HG03060 (cell line): ENCODE measurements at regions not wholly inside any gene's neighbourhood (a gene's known extent, or its start where the extent isn't known, plus 50 kb on each side); places are given as distances from the start of the nearest gene placed in this dataset.
"Not testable (repeated sequence)": the region's sequence is repeated elsewhere in the genome, so short reads cannot be mapped to it uniquely, and the experiment has no call there.

ENCODE experiments used
- ATAC-seq: cut with Tn5 transposase; IDR thresholded peaks from one replicate; pipeline ENCODE4 v1.9.1; 2021; ENCODE audit warnings: low read depth, moderate number of reproducible peaks; ENCODE audit not compliant: unreplicated experiment

- no peak for ATAC-seq
These were observed 507.7 kb downstream of the FAM181B start for GRCh38 chr11:82225930-82226329.

GRCh38 chr11:82225502-82225901 is 508.2 kb downstream of the FAM181B start:
- no peak for ATAC-seq

GRCh38 chr11:82216927-82217570 is 516.6 kb downstream of the FAM181B start:
- ATAC-seq: no peak

- ATAC-seq: no peak
These were observed 523.7 kb downstream of the FAM181B start for GRCh38 chr11:82210011-82210410.

DNA sequence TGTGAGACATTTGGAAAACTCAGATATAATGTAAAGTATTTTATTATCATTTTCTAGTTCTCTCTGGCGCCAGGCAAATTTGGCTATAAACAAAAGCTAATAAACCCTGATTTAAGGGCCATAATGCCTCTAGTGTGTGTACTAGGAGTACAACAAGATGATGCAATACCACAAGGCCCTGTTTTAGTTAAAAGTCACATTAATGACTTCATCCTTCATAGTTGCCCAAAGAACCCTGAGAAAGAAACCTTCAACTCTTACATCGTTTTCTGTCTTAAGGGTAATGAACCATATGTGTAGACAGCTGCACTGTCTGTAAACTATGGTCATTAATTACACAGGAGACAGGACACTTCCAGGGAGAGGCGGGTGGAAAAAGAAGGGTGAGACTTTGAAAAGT is 538.4 kb downstream of the FAM181B start:
- no peak for ATAC-seq

- no peak for ATAC-seq
These were observed 539.1 kb downstream of the FAM181B start for GRCh38 chr11:82194521-82194920.

GRCh38 chr11:82191695-82192094 is 542.0 kb downstream of the FAM181B start:
- no peak for ATAC-seq

- ATAC-seq: no peak
These were observed 547.7 kb downstream of the FAM181B start for GRCh38 chr11:82185925-82186324.

DNA sequence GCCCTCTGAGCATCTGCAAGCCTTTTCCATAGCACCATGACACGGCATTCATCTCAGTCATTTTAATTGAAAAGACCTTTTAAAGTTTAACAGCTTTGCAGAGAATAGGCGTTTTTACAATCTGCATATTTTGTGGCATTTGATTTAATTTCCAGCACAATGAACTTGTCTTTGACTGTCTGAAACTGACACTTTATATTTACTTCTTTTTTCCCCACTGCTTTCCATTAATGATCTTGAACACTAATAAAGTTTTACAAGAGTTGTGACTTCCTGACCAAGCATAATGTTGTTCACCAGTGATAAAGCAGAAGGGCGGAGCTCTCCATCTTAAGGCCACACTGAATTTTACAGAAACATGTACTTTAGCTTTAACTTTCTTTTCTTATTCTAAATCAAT is 548.7 kb downstream of the FAM181B start:
- ATAC-seq: no peak

GRCh38 chr11:82183346-82183745 is 550.3 kb downstream of the FAM181B start:
- ATAC-seq: no peak

- not testable (repeated sequence) for ATAC-seq
These were observed 551.0 kb downstream of the FAM181B start for GRCh38 chr11:82182697-82183096.

- not testable (repeated sequence) for ATAC-seq
These were observed 551.9 kb downstream of the FAM181B start for GRCh38 chr11:82181796-82182195.

DNA sequence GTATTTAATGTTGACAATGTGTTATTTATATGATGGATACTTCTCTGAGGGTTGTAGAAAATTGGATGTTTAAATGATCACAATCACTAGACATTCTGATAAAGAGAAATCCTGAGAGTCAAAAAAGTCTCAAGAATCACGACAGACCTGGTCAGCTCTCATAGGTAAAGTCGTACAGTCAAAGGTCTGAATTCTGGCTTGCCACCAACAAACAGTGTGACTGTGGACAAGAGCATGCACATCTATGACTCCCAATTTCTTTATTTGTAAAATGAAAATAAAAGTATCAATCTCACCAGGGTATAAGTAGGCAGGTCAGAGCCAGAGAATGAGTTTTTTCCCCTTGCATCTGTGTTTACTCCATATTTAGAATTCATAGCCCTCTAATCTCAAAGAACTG is 556.7 kb downstream of the FAM181B start:
- ATAC-seq: no peak

DNA sequence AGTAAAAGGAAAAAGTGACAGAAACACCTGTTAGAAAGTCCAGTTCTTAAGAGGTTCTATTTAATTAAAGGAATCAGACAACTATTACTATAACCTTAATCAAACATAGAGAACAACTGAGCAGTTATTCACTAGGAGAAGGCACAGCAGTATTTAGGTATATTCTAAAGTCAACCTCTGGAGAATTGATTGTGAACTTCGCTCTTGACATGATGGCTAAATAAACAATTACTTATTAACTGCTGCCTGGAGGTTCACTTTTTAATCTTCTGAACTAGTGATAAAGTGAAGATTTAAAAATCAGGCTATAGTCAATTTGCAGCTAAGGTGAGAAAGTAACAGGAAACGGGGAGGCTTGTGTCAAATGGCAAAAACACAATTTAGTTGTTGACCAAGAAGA is 557.3 kb downstream of the FAM181B start:
- ATAC-seq: no peak

DNA sequence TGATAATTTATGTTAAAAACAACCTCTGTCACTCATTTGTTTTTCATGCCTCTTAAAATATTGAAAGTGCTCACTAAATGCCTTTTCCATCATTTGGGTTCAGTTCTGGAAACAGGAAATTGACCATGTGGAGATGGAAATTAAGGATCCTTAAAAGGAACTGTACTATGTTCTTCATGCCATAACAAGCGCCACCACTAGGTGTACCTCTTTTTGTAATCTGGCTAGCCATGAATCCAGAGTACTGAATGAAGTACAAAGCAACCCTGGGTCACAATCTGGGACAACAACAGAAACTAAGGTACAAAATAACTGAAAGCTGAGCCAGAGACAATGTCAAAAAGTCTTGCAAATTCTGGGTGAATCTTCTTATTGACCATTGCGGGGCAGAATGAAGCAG is 559.1 kb downstream of the FAM181B start:
- ATAC-seq: no peak

GRCh38 chr11:82146789-82147188 is 586.9 kb downstream of the FAM181B start:
- ATAC-seq: no peak

- ATAC-seq: no peak
These were observed 614.7 kb downstream of the FAM181B start for GRCh38 chr11:82118946-82119345.

- ATAC-seq: no peak
These were observed 616.3 kb downstream of the FAM181B start for GRCh38 chr11:82117362-82117761.

GRCh38 chr11:82105331-82105998 is 628.2 kb downstream of the FAM181B start:
- no peak for ATAC-seq

- no peak for ATAC-seq
These were observed 640.8 kb downstream of the FAM181B start for GRCh38 chr11:82092904-82093303.

DNA sequence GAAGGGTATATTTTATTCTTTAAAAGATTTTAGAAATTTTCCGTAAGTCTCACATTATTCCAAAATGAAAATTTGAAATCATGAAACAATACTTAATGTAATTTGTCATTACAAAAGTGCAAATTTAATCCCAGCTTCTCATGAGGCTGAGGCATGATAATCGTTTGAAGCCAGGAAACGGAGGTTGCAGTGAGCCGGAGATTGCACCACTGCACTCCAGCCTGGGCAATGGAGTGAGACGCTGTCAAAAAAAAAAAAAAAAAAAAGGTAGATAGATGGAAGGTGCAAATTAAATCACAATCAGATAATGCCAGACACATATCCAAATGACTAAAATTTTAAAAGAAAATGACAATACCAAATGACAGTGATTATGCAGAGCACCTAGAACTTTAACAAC is 644.2 kb downstream of the FAM181B start:
- ATAC-seq: no peak

- no peak for ATAC-seq
These were observed 648.2 kb downstream of the FAM181B start for GRCh38 chr11:82085493-82085892.
